ENCODE measurements at regions not wholly inside any gene's neighbourhood (a gene's known extent, or its start where the extent isn't known, plus 50 kb on each side); places are given as distances from the start of the nearest gene placed in this dataset.
A peak's percentile ranks its signal among the peaks of the same experiment; 100 is the strongest.

DNA sequence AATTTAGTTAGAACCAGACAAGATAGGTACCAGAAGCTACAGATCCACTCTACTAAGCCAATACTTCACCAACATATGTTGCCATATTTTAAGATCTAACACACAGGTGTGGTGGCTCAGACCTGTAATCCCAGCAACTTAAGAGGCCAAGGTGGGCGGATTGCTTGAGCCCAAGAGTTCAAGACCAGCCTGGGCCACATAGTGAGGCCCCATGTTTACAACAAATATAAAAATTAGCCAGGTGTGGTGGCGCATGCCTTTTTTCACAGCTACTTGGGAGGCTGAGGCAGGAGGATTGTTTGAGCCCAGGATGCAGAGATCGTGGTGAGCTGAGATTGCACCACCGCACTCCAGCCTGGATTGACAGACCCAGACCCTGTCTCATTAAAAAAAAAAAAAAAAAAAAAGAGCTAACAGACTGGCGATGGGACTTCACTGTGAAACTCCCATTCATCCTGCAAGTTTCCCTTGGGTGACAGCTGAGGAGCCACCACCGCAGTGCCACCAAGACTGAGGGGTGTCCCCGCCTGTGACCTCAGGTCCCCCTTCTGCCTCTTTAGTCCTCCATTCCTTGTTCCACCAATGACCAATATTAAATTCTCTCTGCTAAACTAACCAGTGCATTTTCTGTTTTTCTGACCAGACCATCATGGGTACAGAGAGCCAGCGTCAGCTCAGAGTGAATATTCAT, 163.3 kb downstream of the OR4M2 start:
- Histone ChIP-seq H3K4me3 (peak overlapping the region; percentile 23; the same call in 1 of the 2 replicates), H3K79me2 (replicated peaks; ENCODE audit: insufficient read depth) (no peaks in the 10 kb centered on the region), H3K36me3 (ENCODE audit: insufficient read depth) (peaks cover 39% of the 10 kb centered on the region), H3K9me2 (ENCODE audit: insufficient read depth) (no peaks in the 10 kb centered on the region), H3K4me1 (ENCODE audit: insufficient read depth) (no peaks in the 10 kb centered on the region), H3K27ac (ENCODE audit: low read depth) (no peak overlapping the region), H3F3A (replicated peaks; ENCODE audit: low read depth) (no peaks in the 10 kb centered on the region), H2AFZ (no peak overlapping the region), H4K20me1 (replicated peaks; ENCODE audit: insufficient read depth) (no peaks in the 10 kb centered on the region), H3K27me3 (ENCODE audit: insufficient read depth) (0 out of 2 replicates have a peak, but pooled peaks cover 7% of the 10 kb centered on the region), H3K4me2 (no peak overlapping the region)
- no peaks in the 10 kb centered on the region; the same call in 2 of the 3 replicates for H3K4me1 Mint-ChIP-seq
- H3K27me3 Mint-ChIP-seq (ENCODE audit: insufficient read depth, low read depth, poor library complexity) = peaks cover 19% of the 10 kb centered on the region
- peaks cover 100% of the 10 kb centered on the region for H3K9me3 Mint-ChIP-seq
- TF ChIP-seq ZNF114 (CRISPR knock-in tag; IDR thresholded peaks at IDR 0.05) (no peak), POLR2AphosphoS5 (IDR thresholded peaks at IDR 0.05; ENCODE audit: low read depth) (no peak), STAT1 (IDR thresholded peaks at IDR 0.05; ENCODE audit: unreplicated experiment) (no peak), EZH2phosphoT487 (IDR thresholded peaks at IDR 0.05; ENCODE audit: unreplicated experiment) (no peak), EZH2 (IDR thresholded peaks at IDR 0.05; ENCODE audit: low read depth, unreplicated experiment) (no peak), NANOG (IDR thresholded peaks at IDR 0.05; ENCODE audit: borderline replicate concordance) (no peak), JUNB (IDR thresholded peaks at IDR 0.05; ENCODE audit: unreplicated experiment) (no peak), ZNF331 (CRISPR knock-in tag; IDR thresholded peaks at IDR 0.05; ENCODE audit: low read depth) (no peak), CREB1 (CRISPR knock-in tag; IDR thresholded peaks at IDR 0.05; ENCODE audit: low read depth) (no peak)
- TF ChIP-seq, protein P1, sequence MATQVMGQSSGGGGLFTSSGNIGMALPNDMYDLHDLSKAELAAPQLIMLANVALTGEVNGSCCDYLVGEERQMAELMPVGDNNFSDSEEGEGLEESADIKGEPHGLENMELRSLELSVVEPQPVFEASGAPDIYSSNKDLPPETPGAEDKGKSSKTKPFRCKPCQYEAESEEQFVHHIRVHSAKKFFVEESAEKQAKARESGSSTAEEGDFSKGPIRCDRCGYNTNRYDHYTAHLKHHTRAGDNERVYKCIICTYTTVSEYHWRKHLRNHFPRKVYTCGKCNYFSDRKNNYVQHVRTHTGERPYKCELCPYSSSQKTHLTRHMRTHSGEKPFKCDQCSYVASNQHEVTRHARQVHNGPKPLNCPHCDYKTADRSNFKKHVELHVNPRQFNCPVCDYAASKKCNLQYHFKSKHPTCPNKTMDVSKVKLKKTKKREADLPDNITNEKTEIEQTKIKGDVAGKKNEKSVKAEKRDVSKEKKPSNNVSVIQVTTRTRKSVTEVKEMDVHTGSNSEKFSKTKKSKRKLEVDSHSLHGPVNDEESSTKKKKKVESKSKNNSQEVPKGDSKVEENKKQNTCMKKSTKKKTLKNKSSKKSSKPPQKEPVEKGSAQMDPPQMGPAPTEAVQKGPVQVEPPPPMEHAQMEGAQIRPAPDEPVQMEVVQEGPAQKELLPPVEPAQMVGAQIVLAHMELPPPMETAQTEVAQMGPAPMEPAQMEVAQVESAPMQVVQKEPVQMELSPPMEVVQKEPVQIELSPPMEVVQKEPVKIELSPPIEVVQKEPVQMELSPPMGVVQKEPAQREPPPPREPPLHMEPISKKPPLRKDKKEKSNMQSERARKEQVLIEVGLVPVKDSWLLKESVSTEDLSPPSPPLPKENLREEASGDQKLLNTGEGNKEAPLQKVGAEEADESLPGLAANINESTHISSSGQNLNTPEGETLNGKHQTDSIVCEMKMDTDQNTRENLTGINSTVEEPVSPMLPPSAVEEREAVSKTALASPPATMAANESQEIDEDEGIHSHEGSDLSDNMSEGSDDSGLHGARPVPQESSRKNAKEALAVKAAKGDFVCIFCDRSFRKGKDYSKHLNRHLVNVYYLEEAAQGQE (IDR thresholded peaks at IDR 0.05; ENCODE audit: unreplicated experiment) = no peak
- TF ChIP-seq, protein P2, sequence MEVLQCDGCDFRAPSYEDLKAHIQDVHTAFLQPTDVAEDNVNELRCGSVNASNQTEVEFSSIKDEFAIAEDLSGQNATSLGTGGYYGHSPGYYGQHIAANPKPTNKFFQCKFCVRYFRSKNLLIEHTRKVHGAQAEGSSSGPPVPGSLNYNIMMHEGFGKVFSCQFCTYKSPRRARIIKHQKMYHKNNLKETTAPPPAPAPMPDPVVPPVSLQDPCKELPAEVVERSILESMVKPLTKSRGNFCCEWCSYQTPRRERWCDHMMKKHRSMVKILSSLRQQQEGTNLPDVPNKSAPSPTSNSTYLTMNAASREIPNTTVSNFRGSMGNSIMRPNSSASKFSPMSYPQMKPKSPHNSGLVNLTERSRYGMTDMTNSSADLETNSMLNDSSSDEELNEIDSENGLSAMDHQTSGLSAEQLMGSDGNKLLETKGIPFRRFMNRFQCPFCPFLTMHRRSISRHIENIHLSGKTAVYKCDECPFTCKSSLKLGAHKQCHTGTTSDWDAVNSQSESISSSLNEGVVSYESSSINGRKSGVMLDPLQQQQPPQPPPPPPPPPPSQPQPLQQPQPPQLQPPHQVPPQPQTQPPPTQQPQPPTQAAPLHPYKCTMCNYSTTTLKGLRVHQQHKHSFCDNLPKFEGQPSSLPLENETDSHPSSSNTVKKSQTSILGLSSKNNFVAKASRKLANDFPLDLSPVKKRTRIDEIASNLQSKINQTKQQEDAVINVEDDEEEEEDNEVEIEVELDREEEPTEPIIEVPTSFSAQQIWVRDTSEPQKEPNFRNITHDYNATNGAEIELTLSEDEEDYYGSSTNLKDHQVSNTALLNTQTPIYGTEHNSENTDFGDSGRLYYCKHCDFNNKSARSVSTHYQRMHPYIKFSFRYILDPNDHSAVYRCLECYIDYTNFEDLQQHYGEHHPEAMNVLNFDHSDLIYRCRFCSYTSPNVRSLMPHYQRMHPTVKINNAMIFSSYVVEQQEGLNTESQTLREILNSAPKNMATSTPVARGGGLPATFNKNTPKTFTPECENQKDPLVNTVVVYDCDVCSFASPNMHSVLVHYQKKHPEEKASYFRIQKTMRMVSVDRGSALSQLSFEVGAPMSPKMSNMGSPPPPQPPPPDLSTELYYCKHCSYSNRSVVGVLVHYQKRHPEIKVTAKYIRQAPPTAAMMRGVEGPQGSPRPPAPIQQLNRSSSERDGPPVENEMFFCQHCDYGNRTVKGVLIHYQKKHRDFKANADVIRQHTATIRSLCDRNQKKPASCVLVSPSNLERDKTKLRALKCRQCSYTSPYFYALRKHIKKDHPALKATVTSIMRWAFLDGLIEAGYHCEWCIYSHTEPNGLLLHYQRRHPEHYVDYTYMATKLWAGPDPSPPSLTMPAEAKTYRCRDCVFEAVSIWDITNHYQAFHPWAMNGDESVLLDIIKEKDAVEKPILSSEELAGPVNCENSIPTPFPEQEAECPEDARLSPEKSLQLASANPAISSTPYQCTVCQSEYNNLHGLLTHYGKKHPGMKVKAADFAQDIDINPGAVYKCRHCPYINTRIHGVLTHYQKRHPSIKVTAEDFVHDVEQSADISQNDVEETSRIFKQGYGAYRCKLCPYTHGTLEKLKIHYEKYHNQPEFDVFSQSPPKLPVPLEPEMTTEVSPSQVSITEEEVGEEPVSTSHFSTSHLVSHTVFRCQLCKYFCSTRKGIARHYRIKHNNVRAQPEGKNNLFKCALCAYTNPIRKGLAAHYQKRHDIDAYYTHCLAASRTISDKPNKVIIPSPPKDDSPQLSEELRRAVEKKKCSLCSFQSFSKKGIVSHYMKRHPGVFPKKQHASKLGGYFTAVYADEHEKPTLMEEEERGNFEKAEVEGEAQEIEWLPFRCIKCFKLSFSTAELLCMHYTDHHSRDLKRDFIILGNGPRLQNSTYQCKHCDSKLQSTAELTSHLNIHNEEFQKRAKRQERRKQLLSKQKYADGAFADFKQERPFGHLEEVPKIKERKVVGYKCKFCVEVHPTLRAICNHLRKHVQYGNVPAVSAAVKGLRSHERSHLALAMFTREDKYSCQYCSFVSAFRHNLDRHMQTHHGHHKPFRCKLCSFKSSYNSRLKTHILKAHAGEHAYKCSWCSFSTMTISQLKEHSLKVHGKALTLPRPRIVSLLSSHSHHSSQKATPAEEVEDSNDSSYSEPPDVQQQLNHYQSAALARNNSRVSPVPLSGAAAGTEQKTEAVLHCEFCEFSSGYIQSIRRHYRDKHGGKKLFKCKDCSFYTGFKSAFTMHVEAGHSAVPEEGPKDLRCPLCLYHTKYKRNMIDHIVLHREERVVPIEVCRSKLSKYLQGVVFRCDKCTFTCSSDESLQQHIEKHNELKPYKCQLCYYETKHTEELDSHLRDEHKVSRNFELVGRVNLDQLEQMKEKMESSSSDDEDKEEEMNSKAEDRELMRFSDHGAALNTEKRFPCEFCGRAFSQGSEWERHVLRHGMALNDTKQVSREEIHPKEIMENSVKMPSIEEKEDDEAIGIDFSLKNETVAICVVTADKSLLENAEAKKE (CRISPR knock-in tag; IDR thresholded peaks at IDR 0.05) = no peak
- TF ChIP-seq, protein P3, sequence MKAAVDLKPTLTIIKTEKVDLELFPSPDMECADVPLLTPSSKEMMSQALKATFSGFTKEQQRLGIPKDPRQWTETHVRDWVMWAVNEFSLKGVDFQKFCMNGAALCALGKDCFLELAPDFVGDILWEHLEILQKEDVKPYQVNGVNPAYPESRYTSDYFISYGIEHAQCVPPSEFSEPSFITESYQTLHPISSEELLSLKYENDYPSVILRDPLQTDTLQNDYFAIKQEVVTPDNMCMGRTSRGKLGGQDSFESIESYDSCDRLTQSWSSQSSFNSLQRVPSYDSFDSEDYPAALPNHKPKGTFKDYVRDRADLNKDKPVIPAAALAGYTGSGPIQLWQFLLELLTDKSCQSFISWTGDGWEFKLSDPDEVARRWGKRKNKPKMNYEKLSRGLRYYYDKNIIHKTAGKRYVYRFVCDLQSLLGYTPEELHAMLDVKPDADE (IDR thresholded peaks at IDR 0.05) = no peak
- TF ChIP-seq, protein P4, sequence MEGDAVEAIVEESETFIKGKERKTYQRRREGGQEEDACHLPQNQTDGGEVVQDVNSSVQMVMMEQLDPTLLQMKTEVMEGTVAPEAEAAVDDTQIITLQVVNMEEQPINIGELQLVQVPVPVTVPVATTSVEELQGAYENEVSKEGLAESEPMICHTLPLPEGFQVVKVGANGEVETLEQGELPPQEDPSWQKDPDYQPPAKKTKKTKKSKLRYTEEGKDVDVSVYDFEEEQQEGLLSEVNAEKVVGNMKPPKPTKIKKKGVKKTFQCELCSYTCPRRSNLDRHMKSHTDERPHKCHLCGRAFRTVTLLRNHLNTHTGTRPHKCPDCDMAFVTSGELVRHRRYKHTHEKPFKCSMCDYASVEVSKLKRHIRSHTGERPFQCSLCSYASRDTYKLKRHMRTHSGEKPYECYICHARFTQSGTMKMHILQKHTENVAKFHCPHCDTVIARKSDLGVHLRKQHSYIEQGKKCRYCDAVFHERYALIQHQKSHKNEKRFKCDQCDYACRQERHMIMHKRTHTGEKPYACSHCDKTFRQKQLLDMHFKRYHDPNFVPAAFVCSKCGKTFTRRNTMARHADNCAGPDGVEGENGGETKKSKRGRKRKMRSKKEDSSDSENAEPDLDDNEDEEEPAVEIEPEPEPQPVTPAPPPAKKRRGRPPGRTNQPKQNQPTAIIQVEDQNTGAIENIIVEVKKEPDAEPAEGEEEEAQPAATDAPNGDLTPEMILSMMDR (conservative IDR thresholded peaks at IDR 0.05; ENCODE audit: low read depth in 2 of 2) = no peak
- H3K4me3 Mint-ChIP-seq = no peak overlapping the region
- ATAC-seq = no peak
- no peak for DNase-seq (ENCODE audit: low spot score)
- H3K36me3 Mint-ChIP-seq (ENCODE audit: low read depth) = peaks cover 81% of the 10 kb centered on the region
- H3K27ac Mint-ChIP-seq = no peak overlapping the region

Data from GM23338 (cell line).